HepG2 (cell line): ENCODE measurements at regions not wholly inside any gene's neighbourhood (a gene's known extent, or its start where the extent isn't known, plus 50 kb on each side); places are given as distances from the start of the nearest gene placed in this dataset.

Source experiments
- ATAC-seq: fragments of 200-7000 bp; cut with Tn5 transposase; 3 replicates; pipeline ENCODE4 v1.9.1; 2020; ENCODE audit warnings: mild to moderate bottlenecking, moderate library complexity
- BruUV-seq: library from RNA; stranded (reverse); fragments of 400-500 nt; replicated peaks from 2 replicates; lab custom pipeline; 2021; lab: Mats Ljungman, UMichigan
- CTCF ChIA-PET: fragments of 300-600 bp; formaldehyde crosslinking; extraction: SDS; loops from one replicate; lab custom pipeline; 2021; ENCODE audit warnings: low total read pairs, inconsistent platforms, low intra/inter-chr PET ratio; lab: Yijun Ruan, JAX
- POLR2A ChIA-PET: fragments of 350-600 bp; sonication (Branson Sonifier 250); formaldehyde crosslinking; loops from one replicate; lab custom pipeline; 2020; ENCODE audit warnings: antibody characterized with exemption, inconsistent platforms; lab: Yijun Ruan, JAX
- DNase-seq: peaks from one replicate; pipeline ENCODE4 v3.0.0-alpha.2; 2015; ENCODE audit warnings: low spot score
- FAIRE-seq: peaks from 3 replicates; lab custom pipeline; 2011; peaks lifted over from hg19 to GRCh38; lab: Jason Lieb, UNC
- H2AFZ ChIP-seq: one replicate; pipeline ENCODE4 v1.6.1; 2011; ENCODE audit warnings: low read length, inconsistent platforms
- H3K27ac ChIP-seq: fragments of 300-600 bp; 3 replicates; pipeline ENCODE4 v1.8.0; 2011; ENCODE audit warnings: mixed run types, mild to moderate bottlenecking, mixed read lengths, low read length, inconsistent platforms; ENCODE audit not compliant: insufficient read depth; ENCODE audit errors: extremely low read length
- H3K27me3 ChIP-seq, 2 experiments: fragments of 200-600 bp in 1 of 2; 2 replicates in 1 of 2; 3 replicates in 1 of 2; pipeline versions ENCODE4 v1.6.0 to v1.8.0; 2011; ENCODE audit warnings: low read length in 2 of 2, mild to moderate bottlenecking in 2 of 2, moderate library complexity in 2 of 2, inconsistent platforms in 1 of 2; ENCODE audit not compliant: insufficient read depth in 2 of 2, control insufficient read depth in 1 of 2
- H3K36me3 ChIP-seq, 2 experiments: fragments of 200-600 bp in 1 of 2; replicated peaks in 1 of 2; 2 replicates in 1 of 2; 3 replicates in 1 of 2; pipeline versions ENCODE4 v1.5.1 to v1.8.0; 2011; ENCODE audit warnings: low read length in 2 of 2, inconsistent platforms in 1 of 2; ENCODE audit not compliant: insufficient read depth in 2 of 2, control insufficient read depth in 1 of 2
- H3K4me1 ChIP-seq: 2 replicates; pipeline ENCODE4 v1.5.1; 2012; ENCODE audit warnings: low read length, inconsistent platforms; ENCODE audit not compliant: insufficient read depth
- H3K4me2 ChIP-seq: 2 replicates; pipeline ENCODE4 v1.6.0; 2011; ENCODE audit warnings: low read depth, low read length, inconsistent platforms
- H3K4me3 ChIP-seq, 3 experiments: fragments of 200-600 bp in 1 of 3; sonication (generic), shearing (Covaris generic) in 1 of 3; replicated peaks in 1 of 3; 2 replicates each; pipeline ENCODE4 v1.5.1; 2011 to 2016; ENCODE audit warnings: low read length in 3 of 3, inconsistent platforms in 2 of 3, low read depth in 2 of 3, mild to moderate bottlenecking in 2 of 3, control low read depth in 1 of 3, mixed read lengths in 1 of 3; ENCODE audit not compliant: insufficient read depth in 1 of 3
- H3K79me2 ChIP-seq: one replicate; pipeline ENCODE4 v1.6.1; 2011; ENCODE audit warnings: low read length, inconsistent platforms; ENCODE audit not compliant: insufficient read depth
- H3K9ac ChIP-seq: 2 replicates; pipeline ENCODE4 v1.6.0; 2011; ENCODE audit warnings: mild to moderate bottlenecking, low read depth, low read length, inconsistent platforms; ENCODE audit not compliant: insufficient read depth
- H3K9me3 ChIP-seq: 2 replicates; pipeline ENCODE4 v1.5.1; 2012; ENCODE audit warnings: mild to moderate bottlenecking, low read length
- H4K20me1 ChIP-seq: 2 replicates; pipeline ENCODE4 v1.6.0; 2011; ENCODE audit warnings: inconsistent platforms, mild to moderate bottlenecking, low read length, moderate library complexity; ENCODE audit not compliant: insufficient read depth
- GLI4 ChIP-seq: sonication (generic); formaldehyde crosslinking; IDR thresholded peaks from 2 replicates; pipeline ENCODE4 v1.5.1; 2020; ENCODE audit warnings: missing genetic modification reagents, mild to moderate bottlenecking, moderate library complexity, borderline replicate concordance
- HCFC1 ChIP-seq: fragments of 150-350 bp; IDR thresholded peaks from 2 replicates; pipeline ENCODE4 v1.6.1; 2014; ENCODE audit warnings: low read depth, low read length
- MIXL1 ChIP-seq: IDR thresholded peaks from 2 replicates; pipeline ENCODE4 v1.6.1; 2016
- NCOR1 ChIP-seq: fragments of 200-600 bp; sonication (generic); IDR thresholded peaks from 2 replicates; pipeline ENCODE4 v1.7.0; 2017; ENCODE audit warnings: antibody characterized with exemption, low read length, borderline replicate concordance
- PHF21A ChIP-seq: sonication (generic); formaldehyde crosslinking; IDR thresholded peaks from 2 replicates; pipeline ENCODE4 v1.5.0; 2020; ENCODE audit warnings: mild to moderate bottlenecking, missing genetic modification reagents
- SP1 ChIP-seq, 2 experiments: fragments of 450-650 bp in 1 of 2; sonication (generic) in 1 of 2; formaldehyde crosslinking in 1 of 2; IDR thresholded peaks; 2 replicates each; pipeline versions ENCODE4 v1.4.0 to v1.6.1; 2016 to 2020; ENCODE audit warnings: missing genetic modification reagents in 1 of 2
- TBX3 ChIP-seq: fragments of 450-650 bp; IDR thresholded peaks from 2 replicates; pipeline ENCODE4 v1.6.1; 2017; ENCODE audit warnings: antibody characterized with exemption, mild to moderate bottlenecking, inconsistent platforms, borderline replicate concordance
- ZNF180 ChIP-seq: sonication (generic); formaldehyde crosslinking; IDR thresholded peaks from 2 replicates; pipeline ENCODE4 v1.4.0; 2020; ENCODE audit warnings: low read depth, missing genetic modification reagents, borderline replicate concordance
- ZNF253 ChIP-seq: sonication (generic); formaldehyde crosslinking; IDR thresholded peaks from 2 replicates; pipeline ENCODE4 v1.8.0; 2022; ENCODE audit warnings: mild to moderate bottlenecking, missing genetic modification reagents, borderline replicate concordance
- ZNF564 ChIP-seq: sonication (generic); formaldehyde crosslinking; IDR thresholded peaks from 2 replicates; pipeline ENCODE4 v1.8.1; 2023; ENCODE audit warnings: mild to moderate bottlenecking, missing genetic modification reagents
- WGBS: methylation state at CpG from one replicate; pipeline ENCODE4 v1.1.6; 2017; ENCODE audit warnings: low lambda C conversion rate; 5-methylcytosine and 5-hydroxymethylcytosine counted together
- in situ Hi-C: cut with HindIII; loops from 2 replicates; pipeline ENCODE4 v1.10.0; 2017; ENCODE audit warnings: low pct_unique_long_range_greater_than_20kb; ENCODE audit not compliant: extremely low pct_ligation_motif_present
- intact Hi-C: fragments of 100-400 bp; cut with micrococcal nuclease; formaldehyde crosslinking; loops from one replicate; pipeline ENCODE4 v1.10.0; 2022; ENCODE audit not compliant: unreplicated experiment
- TF ChIP-seq, protein P1 (sequence below): sonication (generic); formaldehyde crosslinking; IDR thresholded peaks from 2 replicates; pipeline ENCODE4 v1.5.0; 2020; ENCODE audit warnings: mild to moderate bottlenecking, missing genetic modification reagents, moderate library complexity
- TF ChIP-seq, protein P2 (sequence below): sonication (generic); formaldehyde crosslinking; IDR thresholded peaks from 2 replicates; pipeline ENCODE4 v1.9.0; 2021; ENCODE audit warnings: missing genetic modification reagents, borderline replicate concordance
- TF ChIP-seq, protein P3 (sequence below): sonication (generic); formaldehyde crosslinking; IDR thresholded peaks from 2 replicates; pipeline ENCODE4 v1.9.0; 2022; ENCODE audit warnings: low read depth, missing genetic modification reagents
- TF ChIP-seq, protein P4 (sequence below): IDR thresholded peaks from 2 replicates; pipeline ENCODE4 v1.6.1; 2016; ENCODE audit warnings: missing biosample characterization, missing genetic modification reagents, low read depth
- TF ChIP-seq, protein P5 (sequence below): sonication (generic); formaldehyde crosslinking; IDR thresholded peaks from 2 replicates; pipeline ENCODE4 v1.4.0; 2020; ENCODE audit warnings: mild to moderate bottlenecking, missing genetic modification reagents
- TF ChIP-seq, protein P6 (sequence below): sonication (generic); formaldehyde crosslinking; IDR thresholded peaks from 2 replicates; pipeline ENCODE4 v1.5.1; 2020; ENCODE audit warnings: missing genetic modification reagents, mild to moderate bottlenecking, borderline replicate concordance

DNA sequence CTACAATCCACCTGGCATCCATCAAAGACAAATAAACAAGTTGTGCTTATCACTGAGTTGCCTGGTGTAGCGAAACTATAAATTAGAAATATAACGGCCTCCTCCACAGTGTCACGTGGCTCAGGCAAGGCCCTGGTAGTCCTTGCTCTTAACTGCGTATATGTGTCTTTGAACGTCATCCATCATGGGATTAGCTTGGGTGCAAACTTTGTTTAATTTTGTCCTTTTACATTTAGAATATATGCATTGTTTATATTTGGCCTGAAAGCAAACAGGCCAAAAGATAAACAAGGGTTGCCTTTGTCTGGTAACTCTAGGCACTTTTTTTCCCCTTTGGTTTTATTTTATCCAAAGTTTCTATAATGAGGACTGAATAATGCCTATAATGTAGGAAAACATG, 184.9 kb downstream of the KIT start:
- Histone ChIP-seq H3K4me2 (no peak overlapping the region), H4K20me1 (no peaks in the 10 kb centered on the region), H3K4me1 (no peaks in the 10 kb centered on the region), H3K79me2 (no peaks in the 10 kb centered on the region), H3K9me3 (no peaks in the 10 kb centered on the region), H3K4me3 (no peak overlapping the region), H2AFZ (no peak overlapping the region), H3K27ac (no peak overlapping the region), H3K27me3 (no peaks in the 10 kb centered on the region), H3K9ac (no peak overlapping the region), H3K36me3 (no peaks in the 10 kb centered on the region)
- intact Hi-C loops: no loop called here
- no peak for DNase-seq
- in situ Hi-C loops: no loop called here
- FAIRE-seq: no peak
- ATAC-seq: no peak
- BruUV-seq: no TSS peak
- POLR2A ChIA-PET: no interaction called here
- CTCF ChIA-PET: no interaction called here
- WGBS: 36% methylated on average over 5 of the region's 5 CpGs
- TF ChIP-seq ZNF564 (CRISPR knock-in tag): no peak
- TF ChIP-seq SP1 (IDR thresholded peaks at IDR 0.05): no peak
- no peak for TF ChIP-seq SP1 (CRISPR knock-in tag; IDR thresholded peaks at IDR 0.05)
- TF ChIP-seq TBX3: no peak
- TF ChIP-seq, protein P1, sequence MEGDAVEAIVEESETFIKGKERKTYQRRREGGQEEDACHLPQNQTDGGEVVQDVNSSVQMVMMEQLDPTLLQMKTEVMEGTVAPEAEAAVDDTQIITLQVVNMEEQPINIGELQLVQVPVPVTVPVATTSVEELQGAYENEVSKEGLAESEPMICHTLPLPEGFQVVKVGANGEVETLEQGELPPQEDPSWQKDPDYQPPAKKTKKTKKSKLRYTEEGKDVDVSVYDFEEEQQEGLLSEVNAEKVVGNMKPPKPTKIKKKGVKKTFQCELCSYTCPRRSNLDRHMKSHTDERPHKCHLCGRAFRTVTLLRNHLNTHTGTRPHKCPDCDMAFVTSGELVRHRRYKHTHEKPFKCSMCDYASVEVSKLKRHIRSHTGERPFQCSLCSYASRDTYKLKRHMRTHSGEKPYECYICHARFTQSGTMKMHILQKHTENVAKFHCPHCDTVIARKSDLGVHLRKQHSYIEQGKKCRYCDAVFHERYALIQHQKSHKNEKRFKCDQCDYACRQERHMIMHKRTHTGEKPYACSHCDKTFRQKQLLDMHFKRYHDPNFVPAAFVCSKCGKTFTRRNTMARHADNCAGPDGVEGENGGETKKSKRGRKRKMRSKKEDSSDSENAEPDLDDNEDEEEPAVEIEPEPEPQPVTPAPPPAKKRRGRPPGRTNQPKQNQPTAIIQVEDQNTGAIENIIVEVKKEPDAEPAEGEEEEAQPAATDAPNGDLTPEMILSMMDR (CRISPR knock-in tag): no peak
- no peak for TF ChIP-seq NCOR1
- TF ChIP-seq MIXL1 (CRISPR knock-in tag): no peak
- no peak for TF ChIP-seq HCFC1
- TF ChIP-seq, protein P2, sequence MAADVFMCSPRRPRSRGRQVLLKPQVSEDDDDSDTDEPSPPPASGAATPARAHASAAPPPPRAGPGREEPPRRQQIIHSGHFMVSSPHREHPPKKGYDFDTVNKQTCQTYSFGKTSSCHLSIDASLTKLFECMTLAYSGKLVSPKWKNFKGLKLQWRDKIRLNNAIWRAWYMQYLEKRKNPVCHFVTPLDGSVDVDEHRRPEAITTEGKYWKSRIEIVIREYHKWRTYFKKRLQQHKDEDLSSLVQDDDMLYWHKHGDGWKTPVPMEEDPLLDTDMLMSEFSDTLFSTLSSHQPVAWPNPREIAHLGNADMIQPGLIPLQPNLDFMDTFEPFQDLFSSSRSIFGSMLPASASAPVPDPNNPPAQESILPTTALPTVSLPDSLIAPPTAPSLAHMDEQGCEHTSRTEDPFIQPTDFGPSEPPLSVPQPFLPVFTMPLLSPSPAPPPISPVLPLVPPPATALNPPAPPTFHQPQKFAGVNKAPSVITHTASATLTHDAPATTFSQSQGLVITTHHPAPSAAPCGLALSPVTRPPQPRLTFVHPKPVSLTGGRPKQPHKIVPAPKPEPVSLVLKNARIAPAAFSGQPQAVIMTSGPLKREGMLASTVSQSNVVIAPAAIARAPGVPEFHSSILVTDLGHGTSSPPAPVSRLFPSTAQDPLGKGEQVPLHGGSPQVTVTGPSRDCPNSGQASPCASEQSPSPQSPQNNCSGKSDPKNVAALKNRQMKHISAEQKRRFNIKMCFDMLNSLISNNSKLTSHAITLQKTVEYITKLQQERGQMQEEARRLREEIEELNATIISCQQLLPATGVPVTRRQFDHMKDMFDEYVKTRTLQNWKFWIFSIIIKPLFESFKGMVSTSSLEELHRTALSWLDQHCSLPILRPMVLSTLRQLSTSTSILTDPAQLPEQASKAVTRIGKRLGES (CRISPR knock-in tag): no peak
- TF ChIP-seq, protein P3, sequence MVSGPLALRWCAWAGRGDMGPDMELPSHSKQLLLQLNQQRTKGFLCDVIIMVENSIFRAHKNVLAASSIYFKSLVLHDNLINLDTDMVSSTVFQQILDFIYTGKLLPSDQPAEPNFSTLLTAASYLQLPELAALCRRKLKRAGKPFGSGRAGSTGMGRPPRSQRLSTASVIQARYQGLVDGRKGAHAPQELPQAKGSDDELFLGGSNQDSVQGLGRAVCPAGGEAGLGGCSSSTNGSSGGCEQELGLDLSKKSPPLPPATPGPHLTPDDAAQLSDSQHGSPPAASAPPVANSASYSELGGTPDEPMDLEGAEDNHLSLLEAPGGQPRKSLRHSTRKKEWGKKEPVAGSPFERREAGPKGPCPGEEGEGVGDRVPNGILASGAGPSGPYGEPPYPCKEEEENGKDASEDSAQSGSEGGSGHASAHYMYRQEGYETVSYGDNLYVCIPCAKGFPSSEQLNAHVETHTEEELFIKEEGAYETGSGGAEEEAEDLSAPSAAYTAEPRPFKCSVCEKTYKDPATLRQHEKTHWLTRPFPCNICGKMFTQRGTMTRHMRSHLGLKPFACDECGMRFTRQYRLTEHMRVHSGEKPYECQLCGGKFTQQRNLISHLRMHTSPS (CRISPR knock-in tag): no peak
- TF ChIP-seq, protein P4, sequence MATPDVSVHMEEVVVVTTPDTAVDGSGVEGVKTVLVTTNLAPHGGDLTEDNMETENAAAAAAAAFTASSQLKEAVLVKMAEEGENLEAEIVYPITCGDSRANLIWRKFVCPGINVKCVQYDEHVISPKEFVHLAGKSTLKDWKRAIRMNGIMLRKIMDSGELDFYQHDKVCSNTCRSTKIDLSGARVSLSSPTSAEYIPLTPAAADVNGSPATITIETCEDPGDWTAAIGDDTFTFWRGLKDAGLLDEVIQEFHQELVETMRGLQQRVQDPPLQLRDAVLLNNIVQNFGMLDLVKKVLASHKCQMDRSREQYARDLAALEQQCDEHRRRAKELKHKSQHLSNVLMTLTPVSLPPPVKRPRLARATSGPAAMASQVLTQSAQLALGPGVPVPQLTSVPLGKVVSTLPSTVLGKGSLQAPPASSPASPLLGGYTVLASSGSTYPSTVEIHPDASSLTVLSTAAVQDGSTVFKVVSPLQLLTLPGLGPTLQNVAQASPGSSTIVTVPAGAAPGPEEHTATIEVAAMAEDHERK (CRISPR knock-in tag): no peak
- no peak for TF ChIP-seq ZNF180
- TF ChIP-seq, protein P5, sequence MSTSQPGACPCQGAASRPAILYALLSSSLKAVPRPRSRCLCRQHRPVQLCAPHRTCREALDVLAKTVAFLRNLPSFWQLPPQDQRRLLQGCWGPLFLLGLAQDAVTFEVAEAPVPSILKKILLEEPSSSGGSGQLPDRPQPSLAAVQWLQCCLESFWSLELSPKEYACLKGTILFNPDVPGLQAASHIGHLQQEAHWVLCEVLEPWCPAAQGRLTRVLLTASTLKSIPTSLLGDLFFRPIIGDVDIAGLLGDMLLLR (CRISPR knock-in tag): no peak
- no peak for TF ChIP-seq PHF21A (CRISPR knock-in tag)
- TF ChIP-seq, protein P6, sequence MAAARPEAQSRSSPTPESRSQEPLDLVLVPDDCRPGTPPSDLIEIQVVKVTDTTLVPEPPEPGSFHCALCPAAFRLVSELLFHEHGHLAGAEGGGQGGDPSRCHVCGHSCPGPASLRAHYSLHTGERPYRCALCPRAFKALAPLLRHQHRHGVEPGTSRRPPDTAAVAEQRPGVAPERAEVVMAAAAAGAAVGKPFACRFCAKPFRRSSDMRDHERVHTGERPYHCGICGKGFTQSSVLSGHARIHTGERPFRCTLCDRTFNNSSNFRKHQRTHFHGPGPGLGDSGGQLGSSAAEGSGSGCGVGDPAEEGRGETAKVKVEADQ (CRISPR knock-in tag): no peak
- no peak for TF ChIP-seq ZNF253 (CRISPR knock-in tag)
- no peak for TF ChIP-seq GLI4 (CRISPR knock-in tag)
